ENCODE measurements at regions not wholly inside any gene's neighbourhood (a gene's known extent, or its start where the extent isn't known, plus 50 kb on each side); places are given as distances from the start of the nearest gene placed in this dataset.

- intact Hi-C loops (cut with micrococcal nuclease), result no loop called here
- H3K4me3 Mint-ChIP-seq (ENCODE audit: unreplicated experiment), result no peak overlapping the region
- no peaks in the 10 kb centered on the region for H3K27me3 Mint-ChIP-seq (ENCODE audit: insufficient read depth, unreplicated experiment)
- H3K9me3 Mint-ChIP-seq (ENCODE audit: unreplicated experiment), result no peaks in the 10 kb centered on the region
- TF ChIP-seq CTCF (IDR thresholded peaks at IDR 0.05; ENCODE audit: unreplicated experiment), result no peak
- no peak overlapping the region for H3K27ac Mint-ChIP-seq (ENCODE audit: low read depth, unreplicated experiment)
- POLR2A ChIA-PET, result no interaction called here
- H3K36me3 Mint-ChIP-seq (ENCODE audit: insufficient read depth, unreplicated experiment), result no peaks in the 10 kb centered on the region
- CTCF ChIA-PET, result interaction anchor here (0.7 kb wide), 2 partner anchors 1562 to 1588 kb away, joined by 3 to 8 read pairs; no protein-coding TSS in a partner anchor
- DNase-seq (ENCODE audit: unreplicated experiment), result no peak
- H3K4me1 Mint-ChIP-seq (ENCODE audit: insufficient read depth, unreplicated experiment), result no peaks in the 10 kb centered on the region
- no TSS peak for BruUV-seq (replicated peaks)
These were observed 113.7 kb upstream of the ZNF507 start for GRCh38 chr19:32231691-32232090.

- Mint-ChIP-seq H3K27ac (ENCODE audit: low read depth, unreplicated experiment) (no peak overlapping the region), H3K4me1 (ENCODE audit: insufficient read depth, unreplicated experiment) (no peaks in the 10 kb centered on the region), H3K36me3 (ENCODE audit: insufficient read depth, unreplicated experiment) (no peaks in the 10 kb centered on the region), H3K4me3 (ENCODE audit: unreplicated experiment) (no peak overlapping the region), H3K9me3 (ENCODE audit: unreplicated experiment) (no peaks in the 10 kb centered on the region), H3K27me3 (ENCODE audit: insufficient read depth, unreplicated experiment) (no peaks in the 10 kb centered on the region)
- no peak for DNase-seq (ENCODE audit: unreplicated experiment)
- POLR2A ChIA-PET, result no interaction called here
- no peak for TF ChIP-seq CTCF (IDR thresholded peaks at IDR 0.05; ENCODE audit: unreplicated experiment)
- intact Hi-C loops (cut with micrococcal nuclease), result no loop called here
- BruUV-seq (replicated peaks), result no TSS peak
- CTCF ChIA-PET, result no interaction called here
These were observed 113.0 kb upstream of the ZNF507 start for GRCh38 chr19:32232449-32232848.

GRCh38 chr19:32233091-32233490 lies 112.3 kb upstream of the ZNF507 start:
- CTCF ChIA-PET, result no interaction called here
- H3K4me1 Mint-ChIP-seq (ENCODE audit: insufficient read depth, unreplicated experiment), result no peaks in the 10 kb centered on the region
- H3K27me3 Mint-ChIP-seq (ENCODE audit: insufficient read depth, unreplicated experiment), result no peaks in the 10 kb centered on the region

GRCh38 chr19:32233885-32234284 lies 111.5 kb upstream of the ZNF507 start:
- Mint-ChIP-seq H3K27me3 (ENCODE audit: insufficient read depth, unreplicated experiment) (no peaks in the 10 kb centered on the region), H3K27ac (ENCODE audit: low read depth, unreplicated experiment) (no peak overlapping the region), H3K4me3 (ENCODE audit: unreplicated experiment) (no peak overlapping the region), H3K4me1 (ENCODE audit: insufficient read depth, unreplicated experiment) (no peaks in the 10 kb centered on the region), H3K36me3 (ENCODE audit: insufficient read depth, unreplicated experiment) (no peaks in the 10 kb centered on the region), H3K9me3 (ENCODE audit: unreplicated experiment) (no peaks in the 10 kb centered on the region)
- CTCF ChIA-PET, result no interaction called here
- no TSS peak for BruUV-seq (replicated peaks)
- TF ChIP-seq CTCF (IDR thresholded peaks at IDR 0.05; ENCODE audit: unreplicated experiment), result no peak
- intact Hi-C loops (cut with micrococcal nuclease), result no loop called here
- POLR2A ChIA-PET, result no interaction called here
- DNase-seq (ENCODE audit: unreplicated experiment), result no peak

More at GRCh38 chr19:32233091-32233490, 112.3 kb upstream of the ZNF507 start:
- H3K4me3 Mint-ChIP-seq (ENCODE audit: unreplicated experiment), result no peak overlapping the region
- DNase-seq (ENCODE audit: unreplicated experiment), result no peak
- intact Hi-C loops (cut with micrococcal nuclease), result no loop called here
- H3K36me3 Mint-ChIP-seq (ENCODE audit: insufficient read depth, unreplicated experiment), result no peaks in the 10 kb centered on the region
- H3K9me3 Mint-ChIP-seq (ENCODE audit: unreplicated experiment), result no peaks in the 10 kb centered on the region
- BruUV-seq (replicated peaks), result no TSS peak
- POLR2A ChIA-PET, result no interaction called here
- TF ChIP-seq CTCF (IDR thresholded peaks at IDR 0.05; ENCODE audit: unreplicated experiment), result no peak
- no peak overlapping the region for H3K27ac Mint-ChIP-seq (ENCODE audit: low read depth, unreplicated experiment)
